GM21619 (cell line): ENCODE measurements at regions not wholly inside any gene's neighbourhood (a gene's known extent, or its start where the extent isn't known, plus 50 kb on each side); places are given as distances from the start of the nearest gene placed in this dataset.
"Not testable (repeated sequence)": the region's sequence is repeated elsewhere in the genome, so short reads cannot be mapped to it uniquely, and the experiment has no call there.

Experiments
- ATAC-seq: cut with Tn5 transposase; IDR thresholded peaks from one replicate; pipeline ENCODE4 v1.9.1; 2021; ENCODE audit not compliant: unreplicated experiment

DNA sequence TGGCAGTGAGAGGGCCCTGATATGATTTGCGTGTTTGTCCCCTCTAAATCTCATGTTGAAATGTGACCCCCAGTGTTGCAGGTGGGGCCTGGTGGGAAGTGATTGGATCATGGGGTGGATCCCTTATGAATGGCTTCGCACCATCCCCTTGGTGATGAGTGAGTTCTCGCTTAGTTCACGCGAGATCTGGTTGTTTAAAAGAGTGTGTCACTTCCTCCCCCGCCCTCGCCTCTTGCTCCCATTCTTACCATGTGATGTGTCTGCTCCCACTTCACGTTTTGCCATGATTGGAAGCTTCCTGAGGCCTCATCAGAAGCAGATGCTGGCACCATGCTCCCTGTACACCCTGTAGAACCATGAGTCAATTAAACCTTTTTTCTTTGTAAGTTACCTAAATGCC is 319.9 kb upstream of the ID2 start:
- ATAC-seq, result no peak

DNA sequence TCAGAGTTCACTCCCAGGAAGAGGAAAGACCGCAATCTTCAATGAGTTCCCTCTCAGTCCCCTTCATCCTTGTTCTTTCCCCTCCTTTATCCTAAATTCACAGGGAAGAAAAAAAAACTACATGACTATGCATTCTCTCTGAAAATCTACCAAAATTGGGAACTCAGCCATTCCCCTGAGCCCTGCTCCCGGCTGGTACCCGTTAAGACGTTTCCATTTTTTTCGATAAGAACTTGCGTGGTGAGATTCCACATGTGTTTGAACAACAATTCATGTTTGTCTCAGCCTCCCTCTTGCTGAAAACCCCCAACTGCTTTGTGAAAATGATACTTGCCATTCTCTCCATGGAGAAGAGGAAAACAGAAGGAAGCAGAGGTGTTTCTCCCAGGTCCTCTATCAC is 318.7 kb upstream of the ID2 start:
- no peak for ATAC-seq

DNA sequence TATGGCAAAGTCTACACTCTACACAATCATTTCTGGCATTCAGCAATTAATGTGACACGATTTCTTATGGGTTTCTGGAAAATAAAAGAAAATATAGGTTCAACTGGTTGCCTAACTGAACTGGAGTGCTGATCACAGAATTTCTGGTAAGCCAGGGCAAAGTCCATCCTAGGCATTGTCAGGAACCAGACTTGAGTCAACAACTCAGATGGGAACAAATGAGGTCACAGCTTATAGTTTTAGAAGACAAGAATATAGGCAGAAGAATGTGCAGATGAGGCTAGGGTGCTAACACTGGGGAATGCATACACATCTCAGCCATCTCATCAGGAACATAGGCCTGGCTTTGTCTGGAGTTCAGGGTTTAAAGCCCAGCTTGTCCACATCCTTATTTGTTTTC is 317.2 kb upstream of the ID2 start:
- ATAC-seq, result no peak

DNA sequence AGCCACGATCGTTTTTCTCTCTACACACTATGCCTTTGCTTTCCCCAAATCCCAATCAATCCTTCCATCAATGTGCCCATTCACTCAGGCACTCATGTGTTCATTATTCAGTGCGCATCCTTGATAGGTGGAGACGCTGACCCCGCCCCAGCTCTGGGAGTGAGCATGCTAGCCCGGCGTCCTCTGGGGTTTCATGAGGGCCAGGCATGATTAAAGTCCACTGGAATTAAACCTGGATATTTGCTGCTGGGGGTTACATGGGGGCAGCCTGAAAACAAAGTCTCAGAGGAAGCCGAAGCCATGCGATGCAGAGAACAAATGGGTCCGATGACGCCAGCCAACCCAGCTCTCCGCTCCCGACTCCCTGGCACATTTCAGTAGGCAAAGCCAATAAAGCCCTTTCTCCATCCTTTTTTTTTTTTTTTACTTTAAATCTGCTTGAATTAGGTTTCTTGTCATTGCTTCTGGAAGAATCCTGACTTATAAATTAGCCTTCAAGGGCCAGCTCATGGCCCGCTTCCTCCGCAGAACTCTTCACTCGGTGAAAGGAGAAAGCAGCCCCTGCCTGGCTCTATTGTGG is 316.4 kb upstream of the ID2 start:
- no peak for ATAC-seq

DNA sequence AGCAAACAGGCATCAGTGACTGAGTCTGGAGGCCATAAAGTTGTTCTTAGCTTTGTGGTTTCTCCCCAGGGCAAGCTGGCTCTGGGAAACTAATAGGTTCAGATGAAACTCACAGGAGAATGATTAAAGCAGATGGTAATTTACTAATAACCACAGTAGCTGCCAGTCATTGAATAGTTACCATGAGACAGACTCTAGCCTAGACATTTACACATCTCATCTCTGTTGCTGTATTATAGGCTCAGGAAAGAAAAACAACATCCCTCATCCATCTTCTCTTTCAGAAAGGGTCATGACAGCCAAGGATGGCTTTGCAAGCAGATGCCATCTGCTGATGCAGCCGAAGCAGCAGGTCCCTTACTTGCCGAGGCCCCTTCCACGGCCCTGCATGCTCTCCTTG is 314.0 kb upstream of the ID2 start:
- ATAC-seq, result no peak

DNA sequence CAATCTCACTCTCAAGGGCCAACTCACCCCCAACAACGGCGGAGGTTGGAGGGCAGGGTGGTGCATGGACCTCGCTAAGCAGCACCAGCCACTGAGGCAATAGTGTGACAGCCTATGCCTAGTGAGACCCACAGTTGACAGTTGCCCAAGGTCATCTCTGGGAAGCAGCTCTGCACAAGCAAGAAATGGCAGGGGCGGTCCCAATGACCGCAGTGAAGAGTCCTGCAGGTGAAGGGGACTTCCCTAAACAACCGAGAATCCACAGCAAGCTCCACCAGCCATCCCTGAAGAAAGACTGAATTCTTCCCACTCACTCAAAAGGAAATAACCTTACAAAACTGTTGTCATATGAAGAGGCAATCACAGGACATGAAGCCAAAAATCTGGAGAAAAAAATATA is 313.4 kb upstream of the ID2 start:
- ATAC-seq, result peak; percentile 82

DNA sequence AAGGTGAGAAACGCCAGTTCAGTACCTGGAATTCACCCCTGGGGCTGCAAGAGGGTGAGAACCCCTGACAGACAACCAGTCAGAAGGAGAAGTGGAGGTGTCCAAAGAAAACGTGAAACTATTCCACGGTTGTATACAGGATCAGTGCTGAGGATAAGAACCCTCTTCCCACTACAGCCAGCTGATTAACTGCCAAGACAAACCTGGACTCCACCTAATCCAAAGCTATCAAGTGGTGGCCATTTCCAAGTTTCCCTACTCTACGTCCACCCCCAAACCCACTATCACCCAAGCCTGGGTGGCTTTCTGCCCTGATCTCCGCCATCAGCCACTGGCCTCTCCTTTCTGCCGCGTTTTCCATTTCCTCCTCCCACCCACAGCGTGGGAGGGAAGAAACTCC is 312.3 kb upstream of the ID2 start:
- no peak for ATAC-seq

DNA sequence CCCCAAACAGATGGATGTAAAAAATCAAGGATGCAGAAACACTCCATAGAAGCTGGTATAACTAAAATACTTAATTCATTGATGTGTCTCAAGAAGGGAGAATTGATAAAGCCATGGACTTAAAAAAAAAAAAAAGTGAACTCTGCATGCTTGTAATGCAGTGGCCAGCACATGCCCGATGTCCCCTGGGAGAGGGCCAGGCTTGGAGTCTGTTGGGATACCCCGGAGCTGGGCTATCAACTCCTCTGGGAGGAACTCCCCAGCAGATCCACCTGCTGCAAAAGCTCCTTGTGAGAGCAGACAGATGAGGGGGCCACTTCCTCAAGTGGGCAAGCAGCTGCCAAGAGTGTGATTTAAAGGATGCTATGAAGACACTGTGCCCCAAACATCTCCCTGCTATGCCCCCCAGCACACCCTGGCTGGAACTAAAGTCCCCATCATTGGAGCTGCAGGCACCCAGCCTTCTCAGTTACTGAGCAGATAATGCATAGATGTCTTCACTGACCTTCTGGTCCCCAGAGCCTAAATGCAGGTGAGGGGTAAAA is 311.5 kb upstream of the ID2 start:
- ATAC-seq, result no peak

DNA sequence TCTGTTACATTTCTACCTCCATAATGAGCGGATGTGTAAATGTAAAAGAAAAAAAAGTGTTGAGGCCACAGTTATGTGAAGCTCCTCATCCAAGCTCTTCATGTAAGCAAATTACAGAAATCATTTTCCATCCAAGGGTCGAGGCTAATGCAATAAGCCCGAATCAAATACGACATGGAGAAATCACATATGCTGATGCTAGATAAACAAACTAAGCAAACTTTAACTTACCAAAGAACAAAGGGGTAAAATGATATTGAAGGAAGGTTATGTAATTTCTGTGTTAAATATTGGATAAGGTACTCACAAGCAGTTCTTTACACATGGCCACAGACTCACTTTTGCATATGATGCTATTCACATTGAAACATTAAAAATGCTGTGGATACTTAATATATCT is 310.2 kb upstream of the ID2 start:
- ATAC-seq, result no peak

DNA sequence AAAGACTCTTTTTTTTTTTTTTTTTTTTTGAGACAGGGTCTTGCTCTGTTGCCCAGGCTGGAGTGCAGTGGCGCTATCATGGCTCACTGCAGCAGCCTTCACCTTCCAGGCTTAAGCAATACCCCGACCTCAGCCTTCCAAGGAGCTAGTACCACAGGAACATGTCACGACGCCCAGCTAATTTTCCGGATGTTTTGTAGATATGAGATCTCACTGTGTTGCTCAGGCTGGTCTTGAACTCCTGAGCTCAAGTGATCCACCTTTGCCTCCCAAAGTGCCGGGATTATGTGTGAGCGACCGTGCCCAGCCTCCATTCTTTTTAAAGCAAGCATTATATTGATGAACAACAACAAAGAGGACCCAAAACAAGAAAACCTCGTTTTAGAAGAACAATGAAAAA is 307.1 kb upstream of the ID2 start:
- no peak for ATAC-seq

DNA sequence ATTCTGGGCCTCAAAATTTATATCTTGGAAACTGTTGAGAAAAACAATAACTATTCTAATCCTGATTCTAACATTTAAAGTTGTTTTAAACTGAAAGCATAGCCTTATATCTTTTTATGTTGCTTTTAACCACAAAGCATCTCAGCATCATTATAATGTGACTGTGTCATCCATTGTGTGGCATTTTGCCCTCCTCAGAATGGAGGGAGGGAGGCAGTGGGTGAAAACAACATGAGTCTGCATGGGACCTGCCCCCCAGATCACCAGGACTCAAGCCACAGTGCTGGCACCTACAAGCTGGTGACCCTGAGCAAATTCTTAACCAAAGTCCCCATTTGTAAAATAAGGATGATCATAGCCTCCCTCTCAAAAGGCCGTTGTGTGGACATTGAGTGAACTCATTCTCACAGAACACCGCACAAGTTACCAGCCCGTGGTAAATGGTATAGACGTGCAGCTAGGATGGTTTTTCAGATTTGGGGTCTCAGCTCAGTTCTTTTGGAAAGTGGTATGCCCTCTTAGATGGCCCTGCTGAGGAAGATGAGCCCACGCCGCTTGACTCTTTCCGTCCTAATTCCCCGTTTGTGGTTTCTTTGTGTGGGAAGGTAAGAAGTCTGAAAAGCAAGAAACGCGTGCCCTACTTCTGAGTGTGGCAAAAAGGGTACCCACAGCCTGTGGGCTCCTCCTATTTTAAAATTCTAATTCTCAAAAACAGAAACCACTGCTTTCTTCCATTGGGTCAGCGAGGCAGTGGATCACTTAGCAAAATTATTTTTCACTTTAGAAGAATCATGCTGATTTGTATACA is 305.0 kb upstream of the ID2 start:
- no peak for ATAC-seq

DNA sequence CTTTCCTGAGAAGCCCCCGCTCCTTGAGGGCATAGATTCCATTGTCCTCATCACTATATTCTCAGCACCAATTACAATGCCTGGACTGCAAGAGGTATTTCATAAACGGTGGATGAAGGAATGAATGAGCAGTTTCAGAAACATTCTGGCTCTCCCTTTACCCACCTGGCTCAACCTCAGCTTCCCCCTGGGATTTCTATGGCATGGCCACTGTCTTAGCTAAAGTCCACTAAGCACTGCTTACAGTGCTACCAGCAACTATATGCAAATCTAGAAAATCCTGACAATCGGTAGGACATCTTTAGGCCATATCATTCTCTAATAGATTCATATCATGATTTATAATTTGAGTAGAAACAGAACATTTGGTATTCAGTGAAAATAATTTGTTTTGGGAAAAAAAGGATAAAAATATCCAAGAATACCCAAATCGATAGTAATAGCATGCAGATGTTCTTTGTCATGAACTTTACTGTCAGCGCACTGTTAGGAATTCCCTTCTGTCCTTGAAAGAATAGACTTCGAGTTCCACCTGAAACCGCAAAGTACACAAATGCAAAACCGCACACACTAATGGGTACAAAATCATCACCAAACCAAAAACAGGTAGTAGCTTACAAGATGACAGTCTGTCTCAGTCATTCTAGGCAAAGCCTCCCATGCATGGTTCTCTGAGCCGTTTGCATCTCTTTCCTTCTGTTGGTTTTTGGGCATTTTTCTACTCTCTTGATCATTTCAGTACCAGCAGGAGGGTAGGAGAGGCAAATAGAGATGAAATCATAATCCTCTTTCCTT is 303.6 kb upstream of the ID2 start:
- ATAC-seq, result peak; percentile 69

DNA sequence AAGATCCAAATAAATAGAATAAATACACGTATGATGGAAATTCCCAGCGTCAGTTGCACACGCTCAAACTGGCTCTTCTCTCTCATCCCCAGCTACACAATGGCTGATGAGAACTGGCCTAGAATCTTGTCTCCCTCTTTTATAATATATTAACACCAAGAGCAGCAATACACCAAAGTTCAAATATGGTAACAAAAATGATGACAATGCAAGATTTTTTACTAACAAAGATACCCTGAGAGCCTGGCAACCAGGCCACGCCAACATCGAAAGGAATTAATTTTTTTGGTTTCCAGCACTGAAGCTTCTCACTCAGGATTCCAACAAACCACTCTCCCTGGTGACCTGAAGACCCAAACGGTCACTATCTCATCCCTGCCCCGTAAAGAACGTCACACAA is 302.7 kb upstream of the ID2 start:
- no peak for ATAC-seq

DNA sequence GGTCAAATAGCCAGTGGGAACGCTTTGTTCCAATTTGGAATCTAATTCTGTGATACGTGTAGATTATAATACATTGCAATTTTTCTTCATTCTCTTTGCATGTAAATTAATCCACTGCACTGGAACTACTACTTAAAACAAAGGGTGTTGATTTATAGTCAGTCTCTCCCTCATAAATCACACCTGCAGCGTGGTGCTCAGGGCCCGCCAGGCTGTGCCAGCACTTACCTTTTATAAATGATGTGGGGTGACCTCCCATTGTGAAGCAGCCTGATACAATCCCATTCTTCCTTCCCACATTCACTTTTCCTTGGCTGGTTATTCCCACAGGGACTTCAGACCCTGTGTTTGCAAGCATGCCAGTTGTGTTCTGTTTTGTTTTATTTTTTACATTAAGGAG is 302.3 kb upstream of the ID2 start:
- ATAC-seq, result no peak

DNA sequence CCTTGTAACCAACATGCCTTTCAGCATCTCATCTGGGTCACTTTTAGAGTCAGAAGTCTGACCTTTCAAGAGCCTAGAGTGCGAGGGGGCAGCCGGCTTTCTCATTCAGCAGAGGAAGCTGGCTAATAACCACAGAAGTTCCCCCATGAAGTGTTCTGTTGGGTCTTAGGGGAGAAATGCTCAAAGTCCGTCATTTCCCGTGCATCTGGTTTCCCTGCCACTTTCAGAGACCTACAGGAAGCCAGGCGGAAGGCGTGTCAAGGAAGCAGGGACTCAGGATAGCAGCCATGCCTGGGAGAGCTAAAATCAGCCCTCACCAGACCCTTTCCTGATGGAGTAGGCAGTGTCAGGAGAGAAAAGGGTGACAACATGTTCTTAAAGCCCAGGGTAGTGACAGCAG is 301.8 kb upstream of the ID2 start:
- ATAC-seq, result no peak

DNA sequence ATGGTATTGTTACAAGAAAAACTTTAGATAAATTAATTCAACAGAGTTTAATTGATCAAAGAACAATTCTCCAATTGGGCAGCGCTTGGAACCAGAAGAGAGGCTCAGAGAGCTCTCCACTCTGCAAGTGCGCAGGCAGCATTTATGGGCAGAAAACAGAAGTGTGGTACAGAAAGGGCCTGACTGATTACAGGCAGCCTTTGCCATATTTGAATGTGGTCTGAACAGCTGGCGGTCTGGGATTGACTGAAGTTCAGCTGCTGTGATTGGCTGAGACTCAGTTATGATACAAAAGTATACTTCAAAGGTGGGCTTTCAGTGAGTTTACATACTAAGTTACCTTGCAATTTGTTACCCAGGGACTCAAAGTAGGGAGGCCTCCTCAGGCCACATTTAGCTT is 301.3 kb upstream of the ID2 start:
- ATAC-seq, result peak; percentile 63

DNA sequence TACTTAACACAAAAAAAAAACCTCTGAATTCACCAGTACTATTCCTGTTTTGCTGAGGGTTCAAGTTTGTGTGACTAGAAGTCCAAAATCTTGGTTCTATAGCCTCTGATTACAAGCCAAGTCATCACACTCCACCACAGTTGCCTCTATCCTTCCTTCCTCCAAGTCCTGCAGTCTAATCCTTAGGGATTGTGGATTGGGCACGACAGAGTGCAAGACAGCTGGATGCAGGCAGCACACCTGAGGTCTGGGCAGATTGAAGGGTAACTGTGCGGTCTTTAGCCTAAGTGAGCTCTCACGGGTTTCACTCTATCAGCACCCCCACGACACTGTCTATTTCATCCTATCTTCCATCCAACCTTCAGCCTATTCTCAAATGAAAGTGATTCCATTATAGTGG is 299.4 kb upstream of the ID2 start:
- no peak for ATAC-seq

DNA sequence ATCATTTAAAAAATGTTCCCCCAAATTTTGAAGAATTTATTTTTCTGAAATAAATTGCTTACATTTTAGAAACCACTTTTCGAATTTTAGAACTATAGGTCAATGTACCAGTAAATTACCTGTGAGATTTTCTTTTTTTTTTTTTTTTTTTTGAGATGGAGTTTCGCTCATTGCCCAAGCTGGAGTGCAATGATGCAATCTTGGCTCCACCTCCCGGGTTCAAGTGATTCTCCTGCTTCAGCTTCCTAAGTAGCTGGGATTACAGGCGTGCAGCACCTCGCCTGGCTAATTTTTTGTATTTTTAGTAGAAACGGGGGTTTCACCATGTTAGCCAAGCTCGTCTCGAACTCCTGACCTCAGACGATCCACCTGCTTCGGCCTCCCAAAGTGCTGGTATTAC is 295.1 kb upstream of the ID2 start:
- ATAC-seq, result not testable (repeated sequence)

DNA sequence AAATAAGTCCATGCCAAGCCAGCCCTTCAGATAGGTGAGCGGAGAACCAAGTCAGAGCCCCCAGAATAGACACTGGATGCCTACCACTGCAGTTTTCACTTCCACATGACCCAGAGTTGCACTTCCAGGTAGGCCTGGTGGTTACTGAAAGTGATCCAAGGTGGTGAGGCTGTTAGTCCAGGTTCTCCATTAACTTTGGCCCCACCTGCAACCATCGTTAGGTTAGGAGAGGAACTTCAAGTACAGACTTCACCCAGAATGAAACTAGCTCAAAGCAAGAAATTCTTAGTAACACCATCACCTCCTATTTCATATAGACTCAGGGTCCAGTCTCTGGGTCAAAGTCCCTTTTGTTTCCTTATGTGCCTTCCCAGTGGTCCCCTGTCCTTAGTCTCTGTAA is 293.1 kb upstream of the ID2 start:
- peak; percentile 63 for ATAC-seq

DNA sequence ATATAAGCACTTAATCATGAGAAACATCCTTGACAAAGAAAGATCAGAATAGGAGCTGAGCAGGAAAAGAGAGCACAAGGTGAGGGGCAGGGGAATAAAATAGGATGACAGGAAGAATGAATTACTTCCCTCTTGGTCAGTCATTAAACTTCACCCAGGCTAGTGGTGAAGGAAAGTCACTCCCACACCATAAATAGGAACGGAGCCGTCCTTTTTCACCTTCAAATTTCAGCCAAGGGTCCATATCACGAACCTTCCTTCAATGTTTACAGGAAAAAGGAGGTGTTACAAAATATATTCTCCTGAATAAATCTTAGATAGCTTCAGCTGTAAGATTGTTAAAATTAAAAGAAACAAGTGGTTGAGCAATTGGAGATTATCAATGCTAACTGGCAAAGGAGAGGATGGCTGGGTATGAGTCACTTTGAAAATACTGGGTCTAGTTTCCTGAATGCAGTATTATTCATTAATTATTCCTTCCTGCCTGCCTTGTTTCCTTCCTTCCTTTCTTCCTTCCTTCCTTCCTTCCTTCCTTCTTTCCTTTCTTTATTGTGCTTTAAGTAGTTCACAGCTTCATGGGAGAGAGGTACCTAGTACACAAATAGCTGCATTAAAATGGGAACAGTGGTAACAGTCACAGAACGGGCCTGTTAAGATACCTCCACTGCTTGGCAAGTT is 292.3 kb upstream of the ID2 start:
- no peak for ATAC-seq

DNA sequence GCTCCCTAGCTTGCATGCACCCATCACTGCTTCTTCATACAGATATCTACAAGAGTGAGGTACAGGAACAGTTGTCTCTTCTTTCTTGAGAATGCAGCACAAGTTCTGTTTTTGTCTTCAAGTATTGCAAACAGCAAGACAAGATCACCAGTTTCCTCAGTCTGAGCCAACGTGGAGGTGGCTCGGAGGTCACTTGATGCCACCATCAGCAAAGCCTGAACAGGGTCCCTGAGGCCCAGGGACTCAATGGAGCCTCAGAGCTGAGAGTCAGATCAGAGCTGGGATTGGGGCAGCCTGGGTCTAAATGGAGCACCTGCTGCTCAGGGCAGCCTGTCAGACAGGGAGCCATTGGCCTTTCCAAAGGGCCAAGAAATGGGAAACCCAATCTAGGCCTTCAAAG is 290.7 kb upstream of the ID2 start:
- ATAC-seq, result no peak
